GM10248 (cell line): ENCODE measurements at regions not wholly inside any gene's neighbourhood (a gene's known extent, or its start where the extent isn't known, plus 50 kb on each side); places are given as distances from the start of the nearest gene placed in this dataset.

Experiments used
- CTCF ChIA-PET: fragments of 300-600 bp; sonication (Branson Sonifier 250); formaldehyde crosslinking; extraction: SDS; loops from one replicate; lab custom pipeline; 2021; ENCODE audit warnings: antibody characterized with exemption; lab: Yijun Ruan, JAX
- POLR2A ChIA-PET: fragments of 350-650 bp; sonication (Branson Sonifier 250); formaldehyde crosslinking; extraction: SDS; loops from one replicate; lab custom pipeline; 2020; ENCODE audit warnings: antibody characterized with exemption; lab: Yijun Ruan, JAX
- DNase-seq: peaks from one replicate; pipeline ENCODE4 v3.0.0; 2012; ENCODE audit errors: extremely low spot score
- TF ChIP-seq, protein P1 (sequence below): IDR thresholded peaks from 2 replicates; pipeline ENCODE4 v1.5.1; 2012; ENCODE audit warnings: mild to moderate bottlenecking, low read depth; ENCODE audit errors: extremely low read depth, missing control alignments, control extremely low read depth

DNA sequence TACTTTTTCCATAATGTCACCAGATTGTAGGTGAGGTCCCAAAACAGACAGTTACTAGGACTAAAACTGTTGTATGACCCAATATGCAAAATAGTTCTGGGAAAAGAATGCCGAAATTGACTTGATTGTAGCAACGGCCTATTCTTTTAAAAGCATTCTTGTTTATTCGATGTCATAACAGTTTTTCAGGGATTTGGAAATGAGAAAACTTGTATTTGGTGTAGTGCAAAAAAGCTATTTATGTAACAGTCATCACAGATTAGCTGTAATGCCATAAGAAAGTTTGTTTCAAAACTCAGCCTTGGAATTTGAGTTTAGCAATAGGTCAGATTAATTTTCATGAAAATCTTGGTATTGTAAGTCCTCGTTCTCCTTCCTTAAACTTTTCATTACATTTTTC, 69.2 kb upstream of the DIAPH2 start:
- ChIA-PET CTCF (no interaction called here), POLR2A (no interaction called here)
- TF ChIP-seq, protein P1, sequence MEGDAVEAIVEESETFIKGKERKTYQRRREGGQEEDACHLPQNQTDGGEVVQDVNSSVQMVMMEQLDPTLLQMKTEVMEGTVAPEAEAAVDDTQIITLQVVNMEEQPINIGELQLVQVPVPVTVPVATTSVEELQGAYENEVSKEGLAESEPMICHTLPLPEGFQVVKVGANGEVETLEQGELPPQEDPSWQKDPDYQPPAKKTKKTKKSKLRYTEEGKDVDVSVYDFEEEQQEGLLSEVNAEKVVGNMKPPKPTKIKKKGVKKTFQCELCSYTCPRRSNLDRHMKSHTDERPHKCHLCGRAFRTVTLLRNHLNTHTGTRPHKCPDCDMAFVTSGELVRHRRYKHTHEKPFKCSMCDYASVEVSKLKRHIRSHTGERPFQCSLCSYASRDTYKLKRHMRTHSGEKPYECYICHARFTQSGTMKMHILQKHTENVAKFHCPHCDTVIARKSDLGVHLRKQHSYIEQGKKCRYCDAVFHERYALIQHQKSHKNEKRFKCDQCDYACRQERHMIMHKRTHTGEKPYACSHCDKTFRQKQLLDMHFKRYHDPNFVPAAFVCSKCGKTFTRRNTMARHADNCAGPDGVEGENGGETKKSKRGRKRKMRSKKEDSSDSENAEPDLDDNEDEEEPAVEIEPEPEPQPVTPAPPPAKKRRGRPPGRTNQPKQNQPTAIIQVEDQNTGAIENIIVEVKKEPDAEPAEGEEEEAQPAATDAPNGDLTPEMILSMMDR = no peak
- DNase-seq = no peak

DNA sequence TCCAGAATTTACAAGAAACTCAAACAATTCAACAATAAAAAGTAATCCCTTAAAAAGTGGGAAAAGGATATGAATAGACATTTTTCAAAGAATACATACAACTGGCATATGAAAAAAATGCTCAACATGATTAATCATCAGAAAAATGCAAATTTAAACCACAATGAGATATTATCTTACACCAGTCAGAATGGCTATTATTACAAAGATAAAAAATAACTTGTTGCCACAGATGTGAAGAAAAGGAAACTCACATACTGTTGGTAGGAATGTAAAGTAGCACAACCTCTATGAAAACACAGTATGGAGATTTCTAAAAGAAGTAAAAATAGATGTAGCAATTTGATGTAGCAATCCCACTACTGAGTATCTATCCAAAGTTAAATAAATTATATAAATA, 65.1 kb upstream of the DIAPH2 start:
- CTCF ChIA-PET = no interaction called here
- TF ChIP-seq, protein P1 = no peak
- POLR2A ChIA-PET = no interaction called here
- DNase-seq = no peak

DNA sequence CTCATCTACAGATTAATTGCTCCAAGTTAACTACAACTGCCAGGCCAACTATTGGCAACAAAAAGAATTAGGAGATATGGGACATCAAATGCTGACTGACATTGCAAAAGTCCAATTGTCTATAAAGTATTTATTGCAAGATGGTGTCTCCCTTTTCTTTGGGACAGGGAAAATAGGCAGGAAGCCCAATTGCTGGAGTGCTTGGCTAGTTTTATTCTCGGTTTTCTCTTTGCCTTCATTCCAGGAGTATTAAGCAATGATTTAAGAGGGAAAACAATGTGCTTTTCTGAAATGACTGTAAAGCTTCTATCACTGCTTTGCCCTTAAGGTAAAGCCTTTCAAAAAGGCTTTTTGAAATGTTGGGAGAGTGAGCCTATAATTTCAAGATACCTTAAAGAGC, 62.8 kb upstream of the DIAPH2 start:
- DNase-seq = no peak
- CTCF ChIA-PET = no interaction called here
- POLR2A ChIA-PET = no interaction called here
- TF ChIP-seq, protein P1 = no peak
